GM21360 (cell line): ENCODE measurements at regions not wholly inside any gene's neighbourhood (a gene's known extent, or its start where the extent isn't known, plus 50 kb on each side); places are given as distances from the start of the nearest gene placed in this dataset.
"Not testable (repeated sequence)": the region's sequence is repeated elsewhere in the genome, so short reads cannot be mapped to it uniquely, and the experiment has no call there.

Experiments
- ATAC-seq: cut with Tn5 transposase; IDR thresholded peaks from one replicate; pipeline ENCODE4 v1.9.1; 2021; ENCODE audit warnings: mild to moderate bottlenecking, moderate library complexity; ENCODE audit not compliant: unreplicated experiment

GRCh38 chr7:66571568-66571967, 57.1 kb upstream of the KCTD7 start:
- no peak for ATAC-seq

- not testable (repeated sequence) for ATAC-seq
Observed at GRCh38 chr7:66573782-66574495, 54.7 kb upstream of the KCTD7 start.

- not testable (repeated sequence) for ATAC-seq
Observed at GRCh38 chr7:66574768-66575167, 53.9 kb upstream of the KCTD7 start.

DNA sequence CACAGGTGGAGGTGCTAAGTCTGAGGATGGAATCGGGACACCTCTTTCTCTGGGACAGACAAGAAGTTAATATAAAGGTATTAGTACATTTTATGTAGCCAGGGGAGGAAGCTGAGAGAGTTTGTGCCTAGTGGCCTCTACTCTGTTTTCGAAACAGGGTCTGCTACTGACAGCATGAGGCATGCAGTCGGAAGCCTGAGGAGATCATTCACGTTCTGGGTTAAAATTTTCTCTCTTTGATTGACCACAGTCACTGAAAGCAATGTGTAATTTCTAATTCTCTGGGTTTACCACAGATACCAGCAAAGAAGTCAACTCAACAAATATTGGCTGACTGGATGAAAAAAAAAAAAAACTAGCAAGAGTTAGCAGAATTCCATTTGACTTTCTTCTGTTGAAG, 53.3 kb upstream of the KCTD7 start:
- ATAC-seq, result no peak

- ATAC-seq, result no peak
Observed at GRCh38 chr7:66576646-66577045, 52.0 kb upstream of the KCTD7 start.
